K562 (cell line): ENCODE measurements at regions not wholly inside any gene's neighbourhood (a gene's known extent, or its start where the extent isn't known, plus 50 kb on each side); places are given as distances from the start of the nearest gene placed in this dataset.

Source experiments
- ATAC-seq: fragments of 200-7000 bp; cut with Tn5 transposase; 3 replicates; pipeline ENCODE4 v1.9.1; 2020; ENCODE audit warnings: moderate library complexity
- BruUV-seq: library from RNA; stranded (reverse); fragments of 400-500 nt; replicated peaks from 2 replicates; lab custom pipeline; 2021; lab: Mats Ljungman, UMichigan
- CTCF ChIA-PET: fragments of 300-600 bp; formaldehyde crosslinking; extraction: SDS; loops from one replicate; lab custom pipeline; 2021; ENCODE audit warnings: low intra/inter-chr PET ratio; lab: Yijun Ruan, JAX
- POLR2A ChIA-PET: fragments of 300-600, 350-650 bp; sonication (Branson Sonifier 250); formaldehyde crosslinking; extraction: SDS; loops from one replicate; lab custom pipeline; 2021; ENCODE audit warnings: antibody characterized with exemption, inconsistent platforms; lab: Yijun Ruan, JAX
- DNase-seq, 4 experiments: peaks; one replicate each; pipeline versions ENCODE4 v3.0.0 to v3.0.0-alpha.2; 2011 to 2018; ENCODE audit warnings: low spot score in 3 of 4, mixed read lengths in 3 of 4; ENCODE audit errors: extremely low read depth in 1 of 4
- FAIRE-seq: peaks from 2 replicates; lab custom pipeline; 2011; peaks lifted over from hg19 to GRCh38; lab: Jason Lieb, UNC
- H2AFZ ChIP-seq: 2 replicates; pipeline ENCODE4 v1.6.0; 2011; ENCODE audit warnings: low read depth, low read length, control low read depth, inconsistent platforms
- H3K27ac ChIP-seq: fragments of 200-600 bp; 3 replicates; pipeline ENCODE4 v1.8.0; 2011; ENCODE audit warnings: low read depth, mild to moderate bottlenecking, control low read depth, inconsistent platforms, low read length, moderate library complexity, mixed read lengths; ENCODE audit errors: extremely low read depth
- H3K27me3 ChIP-seq, 2 experiments: fragments of 300-600 bp in 1 of 2; 2 replicates in 1 of 2; 3 replicates in 1 of 2; pipeline versions ENCODE4 v1.6.0 to v1.8.0; 2011; ENCODE audit warnings: inconsistent platforms in 2 of 2, low read length in 2 of 2, mild to moderate bottlenecking in 1 of 2, mixed read lengths in 1 of 2, moderate library complexity in 1 of 2; ENCODE audit not compliant: control insufficient read depth in 2 of 2, insufficient read depth in 2 of 2
- H3K36me3 ChIP-seq: fragments of 300-600 bp; 3 replicates; pipeline ENCODE4 v1.8.0; 2011; ENCODE audit warnings: mild to moderate bottlenecking, low read length, inconsistent platforms; ENCODE audit not compliant: control insufficient read depth, insufficient read depth
- H3K4me1 ChIP-seq, 2 experiments: fragments of 200-600 bp in 1 of 2; replicated peaks in 1 of 2; 2 replicates in 1 of 2; 3 replicates in 1 of 2; pipeline versions ENCODE4 v1.5.1 to v1.8.0; 2011; ENCODE audit warnings: inconsistent platforms in 2 of 2, low read length in 2 of 2, mild to moderate bottlenecking in 1 of 2, mixed read lengths in 1 of 2, moderate library complexity in 1 of 2; ENCODE audit not compliant: control insufficient read depth in 2 of 2, insufficient read depth in 2 of 2
- H3K4me2 ChIP-seq: 2 replicates; pipeline ENCODE4 v1.6.1; 2011; ENCODE audit warnings: low read length, control low read depth, inconsistent platforms, mixed read lengths; ENCODE audit not compliant: insufficient read depth
- H3K4me3 ChIP-seq: fragments of 200-600 bp; sonication (generic), shearing (Covaris generic); 2 replicates; pipeline ENCODE4 v1.5.1; 2016; ENCODE audit warnings: control low read depth, inconsistent platforms
- H3K79me2 ChIP-seq: fragments of 200-600 bp; 3 replicates; pipeline ENCODE4 v1.8.0; 2011; ENCODE audit warnings: low read length, inconsistent platforms; ENCODE audit not compliant: control insufficient read depth, insufficient read depth
- H3K9ac ChIP-seq, 2 experiments: 2 replicates each; pipeline versions ENCODE4 v1.6.0 to v1.6.1; 2011; ENCODE audit warnings: low read depth in 2 of 2, low read length in 2 of 2, control low read depth in 1 of 2, inconsistent platforms in 1 of 2, mild to moderate bottlenecking in 1 of 2, mixed read lengths in 1 of 2; ENCODE audit not compliant: insufficient read depth in 1 of 2
- H3K9me1 ChIP-seq: one replicate; pipeline ENCODE4 v1.6.0; 2011; ENCODE audit warnings: inconsistent platforms, mild to moderate bottlenecking, low read length, moderate library complexity; ENCODE audit not compliant: control insufficient read depth, insufficient read depth
- H3K9me3 ChIP-seq: replicated peaks from 2 replicates; pipeline ENCODE4 v1.5.1; 2011; ENCODE audit warnings: low read depth, low read length, inconsistent platforms; ENCODE audit not compliant: control insufficient read depth, insufficient read depth
- H4K20me1 ChIP-seq: replicated peaks from 2 replicates; pipeline ENCODE4 v1.6.1; 2011; ENCODE audit warnings: low read length, inconsistent platforms, mixed read lengths; ENCODE audit not compliant: control insufficient read depth, insufficient read depth
- ADNP ChIP-seq: fragments of 200-800 bp; sonication (Bioruptor generic); IDR thresholded peaks from 2 replicates; pipeline ENCODE4 v1.6.1; 2016; ENCODE audit warnings: missing genetic modification characterization, missing compliant biosample characterization
- C11orf30 ChIP-seq: fragments of 450-650 bp; IDR thresholded peaks from 2 replicates; pipeline ENCODE4 v1.6.1; 2016; ENCODE audit warnings: low read depth, mild to moderate bottlenecking
- CBFA2T2 ChIP-seq: fragments of 450-650 bp; conservative IDR thresholded peaks from 2 replicates; pipeline ENCODE4 v1.6.1; 2017; ENCODE audit warnings: mild to moderate bottlenecking
- CBX2 ChIP-seq: fragments of 200-600 bp; sonication (generic); IDR thresholded peaks from one replicate; pipeline ENCODE4 v1.6.1; 2012; ENCODE audit warnings: mild to moderate bottlenecking, low read length, inconsistent platforms; ENCODE audit not compliant: insufficient read depth, poor library complexity, severe bottlenecking
- COPS2 ChIP-seq: fragments of 450-650 bp; conservative IDR thresholded peaks from 2 replicates; pipeline ENCODE4 v1.6.1; 2016; ENCODE audit warnings: mild to moderate bottlenecking, moderate library complexity
- CTBP1 ChIP-seq: fragments of 450-650 bp; IDR thresholded peaks from 2 replicates; pipeline ENCODE4 v1.6.1; 2016; ENCODE audit warnings: borderline replicate concordance
- NRF1 ChIP-seq, 2 experiments: fragments of 450-650 bp; IDR thresholded peaks in 1 of 2; conservative IDR thresholded peaks in 1 of 2; 2 replicates each; pipeline ENCODE4 v1.6.1; 2014; ENCODE audit warnings: mild to moderate bottlenecking in 2 of 2
- NUFIP1 ChIP-seq: fragments of 450-650 bp; IDR thresholded peaks from 2 replicates; pipeline ENCODE4 v1.6.1; 2018; ENCODE audit not compliant: partially characterized antibody
- POU5F1 ChIP-seq: fragments of 150-350 bp; IDR thresholded peaks from 2 replicates; pipeline ENCODE4 v1.6.1; 2014; ENCODE audit warnings: borderline replicate concordance, low read length, low read depth, mild to moderate bottlenecking; ENCODE audit not compliant: partially characterized antibody
- PTBP1 ChIP-seq: fragments of 200-400 bp; formaldehyde crosslinking; IDR thresholded peaks from 2 replicates; pipeline ENCODE4 v1.6.1; 2017; ENCODE audit warnings: low read depth, low read length
- RAD51 ChIP-seq: fragments of 450-650 bp; IDR thresholded peaks from 2 replicates; pipeline ENCODE4 v1.7.1; 2016; ENCODE audit warnings: low read depth, mild to moderate bottlenecking, borderline replicate concordance
- SLC30A9 ChIP-seq: fragments of 250-450 bp; sonication (Bioruptor Pico); IDR thresholded peaks from 2 replicates; pipeline ENCODE4 v1.8.0; 2022; ENCODE audit warnings: mild to moderate bottlenecking, moderate library complexity
- STAT5A ChIP-seq: IDR thresholded peaks from 2 replicates; pipeline ENCODE4 v1.6.1; 2012; ENCODE audit warnings: low read length, inconsistent platforms, borderline replicate concordance
- ZNF124 ChIP-seq: sonication (generic); formaldehyde crosslinking; IDR thresholded peaks from 2 replicates; pipeline ENCODE4 v1.8.1; 2022; ENCODE audit warnings: missing genetic modification reagents
- ZNF174 ChIP-seq: fragments of 250-450 bp; sonication (Bioruptor Pico); IDR thresholded peaks from 2 replicates; pipeline ENCODE4 v1.4.0; 2020; ENCODE audit warnings: mild to moderate bottlenecking
- ZNF239 ChIP-seq: fragments of 250-450 bp; sonication (Bioruptor Pico); IDR thresholded peaks from 2 replicates; pipeline ENCODE4 v1.4.0; 2020; ENCODE audit warnings: mild to moderate bottlenecking
- ZNF830 ChIP-seq: fragments of 250-450 bp; sonication (Bioruptor Pico); IDR thresholded peaks from 2 replicates; pipeline ENCODE4 v1.5.0; 2021; ENCODE audit warnings: mild to moderate bottlenecking
- WGBS: fragments of 100-300 bp; shearing (Covaris generic); methylation state at CpG from one replicate; pipeline ENCODE4 v1.1.6; 2016; ENCODE audit warnings: low coverage, mixed read lengths; ENCODE audit not compliant: insufficient coverage; ENCODE audit errors: missing lambda C conversion rate; 5-methylcytosine and 5-hydroxymethylcytosine counted together
- in situ Hi-C: fragments of 300-500 bp; cut with MboI; formaldehyde crosslinking; loops from 4 replicates; pipeline ENCODE4 v1.15.0; 2018; ENCODE audit warnings: inconsistent platforms, mixed read lengths
- intact Hi-C: fragments of 100-400 bp; cut with micrococcal nuclease; formaldehyde crosslinking; loops from 2 replicates; pipeline ENCODE4 v1.14.2; 2022
- TF ChIP-seq, protein P1 (sequence below): fragments of 450-650 bp; IDR thresholded peaks from 2 replicates; pipeline ENCODE4 v1.6.1; 2016; ENCODE audit warnings: low read depth, mild to moderate bottlenecking, moderate library complexity
- TF ChIP-seq, protein P2 (sequence below): fragments of 250-450 bp; sonication (Bioruptor Pico); IDR thresholded peaks from 2 replicates; pipeline ENCODE4 v1.5.0; 2021
- TF ChIP-seq, protein P3 (sequence below): fragments of 250-450 bp; sonication (Bioruptor Pico); IDR thresholded peaks from 2 replicates; pipeline ENCODE4 v1.6.1; 2021; ENCODE audit warnings: mild to moderate bottlenecking

GRCh38 chr5:122259995-122260394, 52.0 kb upstream of the SNCAIP start:
- Histone ChIP-seq H3K9ac (no peak overlapping the region), H3K79me2 (no peaks in the 10 kb centered on the region), H3K27ac (no peak overlapping the region), H3K27me3 (no peaks in the 10 kb centered on the region), H4K20me1 (no peaks in the 10 kb centered on the region), H3K4me3 (no peak overlapping the region), H3K36me3 (no peaks in the 10 kb centered on the region), H3K9me1 (no peaks in the 10 kb centered on the region), H2AFZ (no peak overlapping the region), H3K4me2 (no peak overlapping the region), H3K9me3 (no peaks in the 10 kb centered on the region; the same call in 1 of the 2 replicates), H3K4me1 (no peaks in the 10 kb centered on the region)
- in situ Hi-C loops = no loop called here
- intact Hi-C loops = no loop called here
- ATAC-seq (no peak), FAIRE-seq (no peak), DNase-seq (no peak)
- TF ChIP-seq, protein P1, sequence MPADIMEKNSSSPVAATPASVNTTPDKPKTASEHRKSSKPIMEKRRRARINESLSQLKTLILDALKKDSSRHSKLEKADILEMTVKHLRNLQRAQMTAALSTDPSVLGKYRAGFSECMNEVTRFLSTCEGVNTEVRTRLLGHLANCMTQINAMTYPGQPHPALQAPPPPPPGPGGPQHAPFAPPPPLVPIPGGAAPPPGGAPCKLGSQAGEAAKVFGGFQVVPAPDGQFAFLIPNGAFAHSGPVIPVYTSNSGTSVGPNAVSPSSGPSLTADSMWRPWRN = no peak
- no peak for TF ChIP-seq RAD51
- TF ChIP-seq ZNF174 (CRISPR knock-in tag) = no peak
- TF ChIP-seq CBFA2T2 = no peak
- TF ChIP-seq NUFIP1 = no peak
- no peak for TF ChIP-seq CBX2
- no peak for TF ChIP-seq ADNP (tag)
- TF ChIP-seq CTBP1 = no peak
- TF ChIP-seq ZNF239 (CRISPR knock-in tag) = no peak
- TF ChIP-seq SLC30A9 (CRISPR knock-in tag) = no peak
- TF ChIP-seq ZNF830 (CRISPR knock-in tag) = no peak
- no peak for TF ChIP-seq POU5F1
- TF ChIP-seq, protein P2, sequence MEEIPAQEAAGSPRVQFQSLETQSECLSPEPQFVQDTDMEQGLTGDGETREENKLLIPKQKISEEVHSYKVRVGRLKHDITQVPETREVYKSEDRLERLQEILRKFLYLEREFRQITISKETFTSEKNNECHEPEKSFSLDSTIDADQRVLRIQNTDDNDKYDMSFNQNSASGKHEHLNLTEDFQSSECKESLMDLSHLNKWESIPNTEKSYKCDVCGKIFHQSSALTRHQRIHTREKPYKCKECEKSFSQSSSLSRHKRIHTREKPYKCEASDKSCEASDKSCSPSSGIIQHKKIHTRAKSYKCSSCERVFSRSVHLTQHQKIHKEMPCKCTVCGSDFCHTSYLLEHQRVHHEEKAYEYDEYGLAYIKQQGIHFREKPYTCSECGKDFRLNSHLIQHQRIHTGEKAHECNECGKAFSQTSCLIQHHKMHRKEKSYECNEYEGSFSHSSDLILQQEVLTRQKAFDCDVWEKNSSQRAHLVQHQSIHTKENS (CRISPR knock-in tag) = no peak
- TF ChIP-seq C11orf30 = no peak
- no peak for TF ChIP-seq NRF1 (conservative IDR thresholded peaks at IDR 0.05 in 1 of 2, IDR thresholded peaks at IDR 0.05 in 1 of 2)
- no peak for TF ChIP-seq COPS2
- no peak for TF ChIP-seq STAT5A
- TF ChIP-seq, protein P3, sequence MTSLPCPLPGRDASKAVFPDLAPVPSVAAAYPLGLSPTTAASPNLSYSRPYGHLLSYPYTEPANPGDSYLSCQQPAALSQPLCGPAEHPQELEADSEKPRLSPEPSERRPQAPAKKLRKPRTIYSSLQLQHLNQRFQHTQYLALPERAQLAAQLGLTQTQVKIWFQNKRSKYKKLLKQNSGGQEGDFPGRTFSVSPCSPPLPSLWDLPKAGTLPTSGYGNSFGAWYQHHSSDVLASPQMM = no peak
- TF ChIP-seq PTBP1 = no peak
- no peak for TF ChIP-seq ZNF124 (CRISPR knock-in tag)
- POLR2A ChIA-PET = no interaction called here
- BruUV-seq = no TSS peak
- WGBS = 0% methylated on average over 3 of the region's 3 CpGs
- CTCF ChIA-PET = no interaction called here
